Islet of Langerhans (tissue), 1 donor: ENCODE measurements at regions not wholly inside any gene's neighbourhood (a gene's known extent, or its start where the extent isn't known, plus 50 kb on each side); places are given as distances from the start of the nearest gene placed in this dataset.
"Not testable (repeated sequence)": the region's sequence is repeated elsewhere in the genome, so short reads cannot be mapped to it uniquely, and the experiment has no call there.

Experiments used
- FAIRE-seq: peaks from one replicate; lab custom pipeline; 2011; peaks lifted over from hg19 to GRCh38; lab: Jason Lieb, UNC

DNA sequence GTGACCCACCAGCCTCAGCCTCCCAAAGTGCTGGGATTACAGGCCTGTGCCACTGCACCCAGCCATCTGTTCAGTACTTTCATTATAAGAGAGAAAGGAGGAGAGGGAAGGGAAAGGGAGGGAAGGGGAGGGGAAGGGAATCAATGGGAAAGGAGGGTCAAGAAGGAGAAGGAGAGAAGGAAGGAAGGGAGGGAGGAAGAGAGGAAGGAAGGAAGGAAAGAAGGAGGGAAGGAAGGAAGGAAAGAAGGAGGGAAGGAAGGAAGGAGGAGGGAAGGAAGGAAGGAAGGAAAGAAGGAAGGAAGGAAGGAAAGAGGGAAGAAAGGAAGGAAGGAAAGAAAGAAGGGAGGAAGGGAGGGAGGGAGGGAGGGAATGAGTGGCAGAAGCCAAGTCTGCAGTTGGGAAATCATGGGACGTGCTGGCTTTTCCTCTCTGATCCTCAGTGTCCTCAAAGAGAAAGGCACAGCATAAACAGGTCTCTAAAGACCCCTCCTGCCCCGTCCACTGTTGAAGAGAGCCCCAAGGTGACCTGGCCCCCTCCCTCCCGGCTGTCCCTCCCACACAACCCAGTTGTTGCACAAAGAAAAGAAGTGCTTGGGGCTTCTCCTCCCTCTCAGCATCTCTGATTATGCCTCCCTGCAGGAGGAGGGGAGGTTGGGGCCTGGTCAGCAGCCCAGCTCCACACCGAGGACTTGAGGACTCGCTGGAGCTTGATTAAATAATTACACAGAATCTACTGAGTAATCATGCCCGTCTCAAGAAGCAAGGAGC is 69.1 kb upstream of the TOP1 start:
- no peak for FAIRE-seq

DNA sequence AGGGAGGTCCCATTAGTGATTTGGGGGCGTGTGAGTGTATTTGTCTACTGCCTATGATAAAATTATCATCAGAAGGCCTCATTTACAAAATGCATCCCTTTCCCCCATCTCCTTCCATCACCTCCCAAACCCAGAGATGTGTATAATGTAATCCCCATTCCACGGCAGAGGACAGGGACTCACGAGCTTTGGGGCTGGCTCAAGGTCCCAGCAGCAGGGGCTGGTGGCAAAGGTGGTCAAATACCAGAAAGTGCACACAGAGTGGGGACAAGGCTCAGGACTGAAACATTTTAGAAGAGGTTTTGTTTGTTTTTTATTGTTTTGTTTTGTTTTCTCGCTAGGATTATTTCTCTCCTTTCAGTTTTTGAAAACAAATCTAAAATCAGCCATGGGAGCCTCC is 68.5 kb upstream of the TOP1 start:
- no peak for FAIRE-seq

DNA sequence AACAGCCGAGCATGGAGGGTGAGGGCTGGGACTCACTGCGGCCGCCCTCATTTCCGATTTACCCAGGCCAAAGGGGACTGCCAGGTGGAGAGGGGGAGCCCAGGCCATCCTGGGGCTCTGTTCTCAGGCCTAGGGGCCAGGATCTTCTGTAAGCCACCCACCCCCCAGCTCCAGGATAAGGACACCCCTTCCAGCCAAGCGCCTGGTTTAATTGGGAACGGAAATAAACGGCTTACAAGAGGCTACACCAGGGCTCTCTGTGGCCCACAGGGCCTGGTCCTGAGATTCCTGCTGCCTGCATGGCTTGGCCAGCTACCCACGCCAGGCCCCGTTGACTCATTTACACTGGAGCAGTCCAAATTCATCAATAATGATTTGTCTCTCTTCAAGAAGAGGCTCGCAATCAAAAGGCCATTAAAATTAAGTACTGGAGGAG is 68.1 kb upstream of the TOP1 start:
- FAIRE-seq = no peak

DNA sequence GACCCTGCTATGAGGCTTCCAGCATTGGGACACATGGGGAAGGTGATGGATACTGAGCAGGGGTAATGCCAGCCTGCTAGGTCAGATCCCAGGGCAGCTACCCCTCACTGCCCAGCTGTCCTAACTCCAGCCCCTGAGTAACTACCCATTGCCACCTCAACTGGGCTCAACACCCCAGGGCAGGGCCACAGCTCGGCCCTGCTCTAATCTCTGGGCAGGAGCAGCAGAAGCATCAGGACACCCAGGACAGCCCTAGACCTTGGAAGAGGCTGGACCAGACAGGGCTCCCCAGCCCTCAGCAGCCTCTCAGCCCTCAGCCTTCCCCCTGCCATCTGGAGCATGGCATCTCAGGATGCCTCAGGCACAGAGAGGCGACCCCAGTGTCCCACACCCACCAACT is 67.4 kb upstream of the TOP1 start:
- no peak for FAIRE-seq

DNA sequence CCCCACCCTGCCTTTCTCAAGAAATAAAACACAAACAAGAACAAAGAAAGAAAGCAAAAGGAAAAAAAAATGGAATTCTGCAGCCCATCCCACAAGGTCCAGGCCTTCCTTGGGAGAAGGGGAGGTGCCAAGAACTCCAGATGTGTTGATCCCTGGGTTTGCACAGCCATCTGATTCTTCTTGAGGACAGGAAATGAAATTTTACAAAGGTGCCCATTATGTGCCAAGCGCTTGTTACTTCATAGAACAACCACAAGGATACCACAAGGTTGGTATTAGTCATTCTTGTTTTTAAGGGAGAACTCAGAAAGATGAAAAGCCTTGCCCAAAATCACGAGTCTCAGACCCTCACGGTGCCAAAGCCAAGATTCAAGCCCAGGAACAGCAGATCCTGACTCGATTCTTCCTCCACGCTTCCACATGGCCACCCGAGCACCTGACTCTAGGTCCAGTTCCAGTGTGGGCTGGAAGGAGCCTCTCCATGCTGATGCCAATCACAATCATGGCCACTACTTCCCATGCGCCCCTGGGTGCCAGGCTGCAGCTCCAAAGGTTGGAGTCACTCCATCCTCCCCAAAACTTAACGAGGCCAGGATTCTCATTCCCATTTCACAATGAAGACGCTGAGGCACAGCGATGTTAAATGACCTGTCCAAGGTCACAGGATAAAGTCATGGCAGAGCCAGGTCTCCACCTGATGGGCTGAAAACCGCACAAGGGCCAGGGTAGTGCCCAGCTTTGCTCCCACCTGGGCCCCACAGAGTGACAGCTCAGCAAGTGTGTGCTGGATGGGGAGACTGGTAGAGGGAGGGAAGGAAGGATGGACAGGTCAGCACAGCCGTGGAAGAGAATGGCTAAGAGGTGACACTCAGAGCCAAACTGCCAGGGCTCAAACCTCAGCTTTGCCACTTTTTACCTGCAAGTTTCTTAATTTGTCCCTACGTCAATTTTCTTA is 66.7 kb upstream of the TOP1 start:
- FAIRE-seq = no peak

DNA sequence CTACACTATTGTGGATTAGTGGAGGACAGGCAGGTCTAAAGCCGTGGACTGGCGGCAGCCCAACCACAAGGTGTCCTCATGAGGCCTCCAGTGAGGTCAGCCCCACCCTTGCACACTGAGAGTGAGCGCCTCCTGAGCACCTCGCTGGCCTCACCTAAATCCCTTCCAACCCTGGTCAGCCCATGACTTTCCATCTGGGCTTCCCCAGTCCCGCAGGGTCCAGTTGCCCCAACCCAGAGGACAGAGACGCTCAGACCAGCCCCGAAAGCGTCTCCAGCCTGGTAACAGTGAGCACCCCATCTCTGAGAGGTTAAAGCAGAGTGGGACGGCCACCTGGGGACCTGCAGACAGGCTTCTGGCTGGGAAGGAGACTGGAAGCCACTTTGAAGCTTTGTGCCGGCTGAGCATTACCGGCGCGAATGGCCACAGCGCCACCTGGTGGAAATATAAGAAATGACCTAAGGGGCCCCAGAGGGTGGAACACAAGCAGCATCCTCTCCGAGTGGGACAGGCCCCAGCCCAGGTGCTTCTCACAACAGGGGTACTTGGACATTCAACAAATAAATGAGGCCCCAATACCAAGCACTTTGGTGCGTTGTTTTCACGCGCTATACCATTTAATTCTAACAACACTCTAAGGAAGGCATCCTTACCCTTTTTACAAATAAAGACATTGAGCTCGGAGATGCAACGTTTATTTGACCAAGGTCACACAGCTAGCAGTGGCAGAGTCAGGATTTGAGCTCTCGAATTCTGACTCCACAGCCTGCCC is 65.7 kb upstream of the TOP1 start:
- no peak for FAIRE-seq

DNA sequence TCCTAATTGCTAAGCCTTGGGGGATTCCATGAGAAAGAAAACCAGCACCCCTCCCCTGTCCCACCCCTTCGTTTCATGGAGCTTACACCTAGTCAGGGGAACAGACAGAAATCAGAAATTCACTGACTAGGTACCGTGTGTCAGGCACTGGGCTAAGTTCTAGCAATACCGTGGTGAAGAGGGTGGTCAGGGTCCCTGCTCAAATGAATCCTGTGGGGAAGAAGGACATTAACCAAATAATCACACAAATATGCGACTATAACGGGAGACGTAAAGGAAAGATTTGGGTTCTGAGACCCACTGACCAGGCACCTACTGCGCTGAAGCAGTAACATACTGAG is 65.1 kb upstream of the TOP1 start:
- FAIRE-seq = no peak

DNA sequence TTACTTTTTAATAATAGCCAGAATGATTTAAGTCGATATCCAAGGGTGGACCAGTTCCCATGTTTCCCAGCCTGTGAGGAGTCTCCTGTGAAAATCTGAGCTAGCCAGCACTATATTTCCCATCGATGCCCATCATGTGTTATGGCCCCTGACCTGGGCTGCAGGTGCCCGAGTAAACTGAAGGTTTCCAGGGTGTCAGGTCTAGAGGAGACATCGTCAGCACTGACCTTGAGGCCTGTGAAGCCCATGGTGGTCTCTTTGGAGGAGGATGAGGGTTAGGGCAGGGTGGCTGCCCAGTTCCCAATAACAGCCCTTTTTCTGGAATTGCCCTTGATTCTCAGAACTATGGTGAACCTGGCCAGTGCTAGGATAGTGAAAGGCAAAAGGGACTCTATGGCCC is 63.0 kb upstream of the TOP1 start:
- no peak for FAIRE-seq

DNA sequence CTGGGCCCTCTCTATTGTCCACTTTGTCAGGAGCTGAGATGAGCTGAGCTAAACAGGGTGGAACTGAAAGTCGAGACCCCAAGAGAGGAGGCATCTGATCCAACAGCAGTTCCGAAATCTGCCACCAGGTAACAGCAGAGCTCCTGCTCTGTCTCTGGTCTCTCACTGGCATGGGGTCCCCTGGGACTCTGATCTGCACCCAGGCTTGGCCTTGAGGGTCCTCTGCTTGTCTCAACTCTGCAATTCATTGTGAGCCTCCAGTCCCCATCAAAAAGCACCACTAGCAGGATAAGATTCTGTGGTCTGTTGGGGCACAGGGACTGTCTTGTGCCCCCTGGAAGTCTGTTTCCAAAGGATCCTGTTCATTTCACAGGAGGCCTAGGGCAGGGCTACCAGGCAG is 62.5 kb upstream of the TOP1 start:
- FAIRE-seq = no peak

DNA sequence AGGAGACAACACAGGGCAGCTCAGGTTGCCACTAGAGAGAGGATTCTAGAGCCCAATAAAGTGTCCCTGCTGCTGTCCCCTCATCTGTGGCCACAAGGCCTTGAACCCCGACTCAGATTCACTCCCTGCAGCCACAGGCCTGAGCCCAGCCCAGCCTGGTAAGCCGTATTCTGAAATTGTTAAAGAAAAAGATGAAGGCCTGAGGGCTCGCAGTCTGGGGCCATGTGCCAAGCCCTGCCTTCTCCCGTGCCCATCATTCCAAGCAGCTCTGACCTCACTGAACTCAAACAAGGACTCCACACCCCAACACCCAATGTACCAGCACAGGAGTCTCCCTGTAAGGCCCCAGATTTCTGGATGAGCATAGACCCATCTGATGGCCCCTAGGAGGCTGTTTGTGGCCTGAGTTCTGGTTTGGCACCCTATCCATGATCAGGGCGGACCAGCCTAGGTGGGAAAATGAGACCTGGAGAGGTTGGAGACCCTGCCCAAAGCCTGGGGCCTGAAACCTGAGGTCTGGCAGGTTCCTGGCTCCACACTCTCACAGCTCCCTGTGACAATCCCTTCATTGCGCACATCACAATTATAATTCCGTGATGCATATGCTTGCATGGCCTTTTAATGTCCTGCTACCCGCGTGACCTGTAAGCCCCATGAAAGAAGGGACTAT is 62.0 kb upstream of the TOP1 start:
- FAIRE-seq = no peak

DNA sequence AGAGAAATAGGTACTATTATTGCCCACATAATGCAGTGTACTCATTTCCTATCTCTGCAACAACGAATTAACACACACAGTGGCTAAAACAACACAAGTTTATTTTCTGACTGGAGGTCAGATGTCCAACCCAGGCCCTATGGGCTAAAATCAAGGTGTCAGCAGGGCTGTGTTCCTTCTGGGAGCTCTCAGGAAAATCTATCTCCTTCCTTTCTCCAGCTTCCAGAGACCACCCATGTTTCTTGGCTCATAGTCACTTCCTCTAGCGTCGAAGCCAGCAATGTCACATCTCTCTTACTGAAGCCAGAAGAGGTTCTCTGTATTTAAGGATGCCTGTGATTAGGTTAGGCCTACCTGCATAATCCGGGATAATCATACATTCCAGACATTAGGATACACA is 60.9 kb upstream of the TOP1 start:
- FAIRE-seq = no peak

DNA sequence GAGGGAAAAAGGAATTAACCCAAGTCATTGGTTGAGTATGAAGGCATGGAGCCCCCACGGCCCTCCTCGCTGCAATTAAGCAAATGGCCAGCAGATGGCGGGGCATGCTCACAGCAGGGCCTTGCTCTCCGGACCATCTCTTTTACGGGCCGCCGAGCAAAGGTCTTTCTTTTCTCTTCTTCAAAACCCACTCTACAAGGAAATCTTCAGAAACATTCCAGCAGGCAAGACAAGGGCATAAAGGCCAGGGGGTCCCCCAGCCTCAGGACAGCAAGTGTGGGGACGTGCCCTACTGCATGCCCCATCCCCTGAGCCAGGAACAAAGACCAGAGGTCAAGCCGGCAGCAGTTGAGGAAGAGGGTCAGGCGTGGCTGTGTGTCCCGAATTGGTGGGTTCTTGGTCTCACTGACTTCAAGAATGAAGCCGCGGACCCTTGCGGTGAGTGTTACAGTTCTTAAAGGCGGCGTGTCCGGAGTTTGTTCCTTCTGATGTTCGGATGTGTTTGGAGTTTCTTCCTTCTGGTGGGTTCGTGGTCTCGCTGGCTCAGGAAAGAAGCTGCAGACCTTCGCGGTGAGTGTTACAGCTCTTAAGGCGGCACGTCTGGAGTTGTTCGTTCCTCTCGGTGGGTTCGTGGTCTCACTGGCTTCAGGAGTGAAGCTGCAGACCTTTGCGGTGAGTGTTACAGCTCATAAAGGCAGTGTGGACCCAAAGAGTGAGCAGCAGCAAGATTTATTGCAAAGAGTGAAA is 59.6 kb upstream of the TOP1 start:
- not testable (repeated sequence) for FAIRE-seq

DNA sequence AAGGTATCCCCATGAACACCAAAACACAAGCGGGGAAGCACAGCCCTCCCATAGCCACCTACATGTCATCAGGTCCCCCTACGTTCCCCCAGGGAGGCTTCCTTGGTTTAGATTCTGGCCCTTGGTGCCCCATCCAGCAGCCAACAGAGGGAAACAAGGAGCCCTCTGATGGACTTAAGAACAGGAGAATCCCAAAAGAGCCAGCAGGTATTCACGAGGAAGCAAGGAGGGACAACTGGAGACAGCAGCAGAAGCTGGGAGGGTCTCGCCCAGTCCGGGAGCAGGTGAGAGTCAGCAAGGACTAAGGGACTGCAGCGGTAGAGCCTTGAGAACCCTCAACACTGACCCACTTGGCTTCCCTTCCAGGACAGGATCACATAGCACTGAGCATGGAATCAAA is 58.4 kb upstream of the TOP1 start:
- FAIRE-seq = no peak

DNA sequence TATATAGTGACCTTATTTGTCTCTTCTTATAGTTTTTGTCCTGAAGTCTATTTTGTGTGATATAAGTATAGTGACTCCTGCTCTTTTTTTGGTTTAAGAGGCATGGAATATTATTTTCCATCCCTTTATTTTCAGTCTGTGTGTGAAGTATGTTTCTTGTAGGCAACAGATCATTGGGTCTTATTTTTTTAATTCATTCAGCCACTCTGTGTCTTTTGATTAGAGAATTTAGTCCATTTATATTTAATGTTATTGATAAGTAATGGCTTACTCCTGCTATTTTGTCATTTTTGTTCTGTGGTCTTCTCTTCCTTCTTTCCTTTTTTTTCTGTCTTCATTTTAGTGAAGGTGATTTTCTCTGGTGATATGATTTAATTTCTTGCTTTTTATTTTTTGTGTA is 51.4 kb upstream of the TOP1 start:
- no peak for FAIRE-seq

DNA sequence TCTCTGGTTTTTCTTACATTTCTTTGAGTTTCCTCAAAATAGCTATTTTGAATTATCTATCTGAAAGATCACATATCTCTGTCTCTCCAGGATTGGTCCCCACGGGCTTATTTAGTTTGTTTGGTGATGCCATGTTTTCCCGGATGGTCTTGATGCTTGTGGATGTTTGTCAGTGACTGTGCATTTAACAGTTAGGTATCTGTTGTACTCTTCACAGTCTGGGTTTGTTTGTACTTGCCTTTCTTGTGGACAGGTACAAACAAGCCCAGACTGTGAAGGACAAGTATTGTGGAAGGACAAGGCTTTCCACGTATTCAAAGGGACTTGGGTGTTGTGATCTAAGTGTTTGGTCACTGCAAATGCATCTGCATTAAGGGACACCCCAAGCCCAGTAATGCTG is 49.9 kb upstream of the TOP1 start:
- FAIRE-seq = no peak
